Prostate gland (tissue), 2 donors: ENCODE measurements at regions not wholly inside any gene's neighbourhood (a gene's known extent, or its start where the extent isn't known, plus 50 kb on each side); places are given as distances from the start of the nearest gene placed in this dataset.

Source experiments
- DNase-seq: peaks from one replicate; pipeline ENCODE4 v3.0.0-alpha.2; 2019; ENCODE audit warnings: low spot score
- H3K27ac ChIP-seq, 2 donors: fragments of 200-600 bp; sonication (generic); 2 replicates each; pipeline ENCODE4 v1.5.1; 2017 to 2019
- H3K27me3 ChIP-seq: fragments of 200-600 bp; sonication (generic); replicated peaks from 2 replicates; pipeline ENCODE4 v1.5.1; 2019; ENCODE audit not compliant: insufficient read depth
- H3K36me3 ChIP-seq, 2 donors: fragments of 200-600 bp; sonication (generic); 1 replicate in 1 of 2; 2 replicates in 1 of 2; pipeline versions ENCODE4 v1.5.1 to v1.8.1; 2017 to 2019
- H3K4me1 ChIP-seq: fragments of 200-600 bp; sonication (generic); replicated peaks from 2 replicates; pipeline ENCODE4 v1.5.1; 2019
- H3K4me3 ChIP-seq, 2 donors: fragments of 200-600 bp; sonication (generic); 2 replicates each; pipeline ENCODE4 v1.5.1; 2017 to 2019
- H3K9me3 ChIP-seq: fragments of 200-600 bp; sonication (generic); 2 replicates; pipeline ENCODE4 v1.5.1; 2017
- CTCF ChIP-seq, 4 experiments: fragments of 200-600 bp in 2 of 4; fragments of 450-650 bp in 2 of 4; sonication (generic) in 2 of 4; IDR thresholded peaks; 1 replicate in 3 of 4; 2 replicates in 1 of 4; pipeline ENCODE4 v1.5.1; 2016 to 2019; ENCODE audit warnings: antibody characterized with exemption in 4 of 4, mild to moderate bottlenecking in 2 of 4, moderate library complexity in 2 of 4
- POLR2A ChIP-seq: fragments of 450-650 bp; IDR thresholded peaks from one replicate; pipeline ENCODE4 v1.6.1; 2016; ENCODE audit warnings: antibody characterized with exemption, mild to moderate bottlenecking
- POLR2AphosphoS5 ChIP-seq: sonication (generic); formaldehyde crosslinking; IDR thresholded peaks from one replicate; pipeline ENCODE4 v1.6.1; 2017; ENCODE audit warnings: antibody characterized with exemption
- WGBS: methylation state at CpG from one replicate; pipeline ENCODE4 v1.1.5; 2018; 5-methylcytosine and 5-hydroxymethylcytosine counted together
- intact Hi-C: fragments of 100-400 bp; cut with DNase I; formaldehyde crosslinking; loops from one replicate; pipeline ENCODE4 v1.14.2; 2022

- no peaks in the 10 kb centered on the region for H3K36me3 ChIP-seq
- no peak overlapping the region for H3K27ac ChIP-seq
- DNase-seq: no peak
- TF ChIP-seq POLR2A: no peak
- no peak for TF ChIP-seq POLR2AphosphoS5
- no peak for TF ChIP-seq CTCF (IDR thresholded peaks at IDR 0.05)
- H3K4me3 ChIP-seq: no peak overlapping the region
- H3K4me1 ChIP-seq: no peaks in the 10 kb centered on the region
- no peaks in the 10 kb centered on the region for H3K9me3 ChIP-seq
- no peaks in the 10 kb centered on the region for H3K27me3 ChIP-seq
- 94% methylated on average over 3 of the region's 3 CpGs for WGBS
- intact Hi-C loops: no loop called here
These were observed 102.0 kb upstream of the YWHAQ start for GRCh38 chr2:9732824-9733223.

- 98% methylated on average over 1 of the region's 1 CpG for WGBS
- DNase-seq: no peak
- TF ChIP-seq CTCF (IDR thresholded peaks at IDR 0.05) (no peak), POLR2AphosphoS5 (no peak), POLR2A (no peak)
- Histone ChIP-seq H3K36me3 (no peaks in the 10 kb centered on the region), H3K27me3 (no peaks in the 10 kb centered on the region), H3K4me3 (no peak overlapping the region), H3K4me1 (no peaks in the 10 kb centered on the region), H3K9me3 (no peaks in the 10 kb centered on the region), H3K27ac (no peak overlapping the region)
- intact Hi-C loops: no loop called here
These were observed 103.5 kb upstream of the YWHAQ start for GRCh38 chr2:9734308-9734707.

GRCh38 chr2:9735335-9735734 is 104.5 kb upstream of the YWHAQ start:
- WGBS: 91% methylated on average over 2 of the region's 2 CpGs
- intact Hi-C loops: no loop called here
- Histone ChIP-seq H3K9me3 (no peaks in the 10 kb centered on the region), H3K27ac (no peak overlapping the region), H3K4me1 (no peaks in the 10 kb centered on the region), H3K4me3 (no peak overlapping the region), H3K27me3 (no peaks in the 10 kb centered on the region), H3K36me3 (no peaks in the 10 kb centered on the region)
- no peak for DNase-seq
- TF ChIP-seq CTCF (IDR thresholded peaks at IDR 0.05): no peak
- no peak for TF ChIP-seq POLR2AphosphoS5
- TF ChIP-seq POLR2A: no peak

GRCh38 chr2:9736021-9736420 is 105.2 kb upstream of the YWHAQ start:
- TF ChIP-seq POLR2AphosphoS5 (no peak), POLR2A (no peak), CTCF (IDR thresholded peaks at IDR 0.05) (no peak)
- WGBS: 64% methylated on average over 1 of the region's 1 CpG
- H3K27me3 ChIP-seq: no peaks in the 10 kb centered on the region
- no peak for DNase-seq
- H3K4me1 ChIP-seq: no peaks in the 10 kb centered on the region
- H3K36me3 ChIP-seq: no peaks in the 10 kb centered on the region
- intact Hi-C loops: no loop called here
- no peaks in the 10 kb centered on the region for H3K9me3 ChIP-seq
- H3K4me3 ChIP-seq: no peak overlapping the region
- H3K27ac ChIP-seq: no peak overlapping the region

DNA sequence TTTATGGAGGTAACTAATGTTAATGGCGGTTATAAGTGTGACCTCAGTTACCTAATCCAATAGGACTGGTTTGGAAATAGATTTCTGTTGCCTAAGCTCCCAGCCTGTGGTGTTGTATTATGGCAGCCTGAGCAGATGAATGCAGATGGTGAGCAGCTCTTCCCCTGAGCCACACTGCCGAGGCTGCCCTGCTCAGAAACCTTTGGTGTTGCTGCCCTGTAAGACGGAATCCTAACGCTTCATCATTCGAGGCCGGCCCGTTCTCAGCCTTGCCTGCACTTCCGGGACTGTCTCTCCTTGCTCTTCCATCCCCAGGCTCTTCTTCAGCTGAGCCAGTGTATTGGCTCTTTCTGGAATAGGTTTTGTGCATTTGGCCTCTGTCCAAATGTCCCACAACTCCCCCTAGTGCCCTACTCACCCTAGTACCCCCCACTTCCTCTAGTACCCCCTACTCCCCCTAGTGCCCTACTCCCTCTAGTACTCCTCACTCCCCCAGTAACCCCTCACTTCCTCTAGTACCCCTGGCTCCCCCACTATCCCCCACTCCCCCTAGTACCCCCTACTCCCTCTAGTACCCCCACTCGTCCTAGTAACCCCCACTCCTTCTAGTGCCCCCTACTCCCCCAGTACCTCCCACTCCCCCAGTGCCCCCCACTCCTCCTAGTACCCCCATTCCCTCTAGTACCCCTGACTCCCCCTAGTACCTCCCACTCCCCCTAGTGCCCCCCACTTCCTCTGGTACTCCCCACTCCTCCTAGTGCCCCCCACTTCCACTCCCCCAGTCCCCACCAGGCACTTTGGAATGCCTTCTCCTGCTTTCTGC is 106.0 kb upstream of the TAF1B start:
- no peak overlapping the region for H3K4me3 ChIP-seq
- no peak for DNase-seq
- H3K9me3 ChIP-seq: no peaks in the 10 kb centered on the region
- WGBS: 86% methylated on average over 8 of the region's 9 CpGs
- no peaks in the 10 kb centered on the region for H3K4me1 ChIP-seq
- H3K36me3 ChIP-seq: no peaks in the 10 kb centered on the region
- H3K27ac ChIP-seq: no peak overlapping the region
- H3K27me3 ChIP-seq: no peaks in the 10 kb centered on the region
- TF ChIP-seq POLR2AphosphoS5 (no peak), POLR2A (no peak), CTCF (IDR thresholded peaks at IDR 0.05) (no peak)
- intact Hi-C loops: no loop called here
